ENCODE measurements at regions not wholly inside any gene's neighbourhood (a gene's known extent, or its start where the extent isn't known, plus 50 kb on each side); places are given as distances from the start of the nearest gene placed in this dataset.

GRCh38 chr7:25716421-25716820, 435.6 kb upstream of the NFE2L3 start:
- CTCF ChIA-PET: no interaction called here
- no peaks in the 10 kb centered on the region for H3K4me1 Mint-ChIP-seq (ENCODE audit: low read depth)
- ATAC-seq: no peak

GRCh38 chr7:25718596-25718995, 433.4 kb upstream of the NFE2L3 start:
- ChIA-PET POLR2A (no interaction called here), CTCF (no interaction called here)
- DNase-seq (no peak), ATAC-seq (no peak)
- Mint-ChIP-seq H3K27ac (no peak overlapping the region), H3K9me3 (ENCODE audit: insufficient read depth) (no peaks in the 10 kb centered on the region), H3K36me3 (ENCODE audit: low read depth) (no peaks in the 10 kb centered on the region), H3K4me3 (no peak overlapping the region), H3K4me1 (ENCODE audit: low read depth) (no peaks in the 10 kb centered on the region), H3K27me3 (ENCODE audit: low read depth) (peaks cover 5% of the 10 kb centered on the region)

More at GRCh38 chr7:25716421-25716820, 435.6 kb upstream of the NFE2L3 start:
- DNase-seq: no peak
- peaks cover 5% of the 10 kb centered on the region for H3K27me3 Mint-ChIP-seq (ENCODE audit: low read depth)
- POLR2A ChIA-PET: no interaction called here
- H3K36me3 Mint-ChIP-seq (ENCODE audit: low read depth): no peaks in the 10 kb centered on the region
- H3K9me3 Mint-ChIP-seq (ENCODE audit: insufficient read depth): no peaks in the 10 kb centered on the region
- no peak overlapping the region for H3K4me3 Mint-ChIP-seq
- H3K27ac Mint-ChIP-seq: no peak overlapping the region

GRCh38 chr7:25719190-25719896, 432.7 kb upstream of the NFE2L3 start:
- no peaks in the 10 kb centered on the region for H3K36me3 Mint-ChIP-seq (ENCODE audit: low read depth)
- H3K4me3 Mint-ChIP-seq: no peak overlapping the region
- CTCF ChIA-PET: no interaction called here
- no peaks in the 10 kb centered on the region for H3K4me1 Mint-ChIP-seq (ENCODE audit: low read depth)
- DNase-seq: no peak
- no peak overlapping the region for H3K27ac Mint-ChIP-seq
- POLR2A ChIA-PET: no interaction called here
- no peak for ATAC-seq
- H3K27me3 Mint-ChIP-seq (ENCODE audit: low read depth): peaks cover 5% of the 10 kb centered on the region
- H3K9me3 Mint-ChIP-seq (ENCODE audit: insufficient read depth): no peaks in the 10 kb centered on the region

GRCh38 chr7:25720427-25720826, 431.6 kb upstream of the NFE2L3 start:
- ATAC-seq (no peak), DNase-seq (no peak)
- Mint-ChIP-seq H3K36me3 (ENCODE audit: low read depth) (no peaks in the 10 kb centered on the region), H3K4me1 (ENCODE audit: low read depth) (no peaks in the 10 kb centered on the region), H3K27me3 (ENCODE audit: low read depth) (peaks cover 6% of the 10 kb centered on the region), H3K4me3 (no peak overlapping the region), H3K27ac (no peak overlapping the region), H3K9me3 (ENCODE audit: insufficient read depth) (no peaks in the 10 kb centered on the region)
- ChIA-PET CTCF (no interaction called here), POLR2A (no interaction called here)

- DNase-seq (no peak), ATAC-seq (no peak)
- Mint-ChIP-seq H3K9me3 (ENCODE audit: insufficient read depth) (no peaks in the 10 kb centered on the region), H3K27me3 (ENCODE audit: low read depth) (peaks cover 6% of the 10 kb centered on the region), H3K4me3 (no peak overlapping the region), H3K27ac (no peak overlapping the region), H3K36me3 (ENCODE audit: low read depth) (no peaks in the 10 kb centered on the region), H3K4me1 (ENCODE audit: low read depth) (no peaks in the 10 kb centered on the region)
- ChIA-PET POLR2A (no interaction called here), CTCF (no interaction called here)
Observed at GRCh38 chr7:25722856-25723255, 429.1 kb upstream of the NFE2L3 start.

- Mint-ChIP-seq H3K27me3 (ENCODE audit: low read depth) (peaks cover 8% of the 10 kb centered on the region), H3K4me3 (no peak overlapping the region), H3K27ac (no peak overlapping the region), H3K36me3 (ENCODE audit: low read depth) (no peaks in the 10 kb centered on the region), H3K9me3 (ENCODE audit: insufficient read depth) (no peaks in the 10 kb centered on the region), H3K4me1 (ENCODE audit: low read depth) (no peaks in the 10 kb centered on the region)
- no peak for DNase-seq
- ChIA-PET POLR2A (no interaction called here), CTCF (no interaction called here)
- ATAC-seq: no peak
Observed at GRCh38 chr7:25725451-25725850, 426.5 kb upstream of the NFE2L3 start.

- ATAC-seq (no peak), DNase-seq (no peak)
- CTCF ChIA-PET: interaction anchor here (0.9 kb wide), 1 partner anchor 125 kb away, joined by 4 read pairs; no protein-coding TSS in a partner anchor
- Mint-ChIP-seq H3K27ac (no peak overlapping the region), H3K4me3 (no peak overlapping the region), H3K9me3 (ENCODE audit: insufficient read depth) (no peaks in the 10 kb centered on the region), H3K27me3 (ENCODE audit: low read depth) (peaks cover 7% of the 10 kb centered on the region), H3K4me1 (ENCODE audit: low read depth) (no peaks in the 10 kb centered on the region), H3K36me3 (ENCODE audit: low read depth) (no peaks in the 10 kb centered on the region)
- POLR2A ChIA-PET: no interaction called here
Observed at GRCh38 chr7:25726170-25726780, 425.7 kb upstream of the NFE2L3 start.

GRCh38 chr7:25726781-25727311, 425.2 kb upstream of the NFE2L3 start:
- no peaks in the 10 kb centered on the region for H3K4me1 Mint-ChIP-seq (ENCODE audit: low read depth)
- H3K4me3 Mint-ChIP-seq: no peak overlapping the region
- H3K27ac Mint-ChIP-seq: no peak overlapping the region
- no peaks in the 10 kb centered on the region for H3K9me3 Mint-ChIP-seq (ENCODE audit: insufficient read depth)
- ChIA-PET CTCF (interaction anchor here (0.9 kb wide), 1 partner anchor 125 kb away, joined by 4 read pairs; no protein-coding TSS in a partner anchor), POLR2A (no interaction called here)
- ATAC-seq (no peak), DNase-seq (no peak)
- no peaks in the 10 kb centered on the region for H3K36me3 Mint-ChIP-seq (ENCODE audit: low read depth)
- H3K27me3 Mint-ChIP-seq (ENCODE audit: low read depth): peaks cover 5% of the 10 kb centered on the region

- CTCF ChIA-PET: no interaction called here
Observed at GRCh38 chr7:25727446-25727845, 424.6 kb upstream of the NFE2L3 start.

GRCh38 chr7:25727876-25728275, 424.1 kb upstream of the NFE2L3 start:
- peaks cover 5% of the 10 kb centered on the region for H3K27me3 Mint-ChIP-seq (ENCODE audit: low read depth)
- no peak overlapping the region for H3K27ac Mint-ChIP-seq
- H3K4me1 Mint-ChIP-seq (ENCODE audit: low read depth): no peaks in the 10 kb centered on the region
- no peak for ATAC-seq
- CTCF ChIA-PET: no interaction called here
- DNase-seq: no peak
- no peak overlapping the region for H3K4me3 Mint-ChIP-seq
- no peaks in the 10 kb centered on the region for H3K36me3 Mint-ChIP-seq (ENCODE audit: low read depth)
- POLR2A ChIA-PET: no interaction called here
- no peaks in the 10 kb centered on the region for H3K9me3 Mint-ChIP-seq (ENCODE audit: insufficient read depth)

More at GRCh38 chr7:25727446-25727845, 424.6 kb upstream of the NFE2L3 start:
- DNase-seq (no peak), ATAC-seq (no peak)
- no peaks in the 10 kb centered on the region for H3K4me1 Mint-ChIP-seq (ENCODE audit: low read depth)
- no peaks in the 10 kb centered on the region for H3K36me3 Mint-ChIP-seq (ENCODE audit: low read depth)
- H3K27me3 Mint-ChIP-seq (ENCODE audit: low read depth): peaks cover 5% of the 10 kb centered on the region
- POLR2A ChIA-PET: no interaction called here
- H3K27ac Mint-ChIP-seq: no peak overlapping the region
- no peak overlapping the region for H3K4me3 Mint-ChIP-seq
- H3K9me3 Mint-ChIP-seq (ENCODE audit: insufficient read depth): no peaks in the 10 kb centered on the region

GRCh38 chr7:25731068-25731845, 420.7 kb upstream of the NFE2L3 start:
- H3K9me3 Mint-ChIP-seq (ENCODE audit: insufficient read depth): no peaks in the 10 kb centered on the region
- no peak overlapping the region for H3K4me3 Mint-ChIP-seq
- DNase-seq (no peak), ATAC-seq (no peak)
- no peaks in the 10 kb centered on the region for H3K36me3 Mint-ChIP-seq (ENCODE audit: low read depth)
- H3K27ac Mint-ChIP-seq: no peak overlapping the region
- H3K4me1 Mint-ChIP-seq (ENCODE audit: low read depth): no peaks in the 10 kb centered on the region
- CTCF ChIA-PET: interaction anchor here (0.6 kb wide), 1 partner anchor 120 kb away, joined by 3 read pairs; no protein-coding TSS in a partner anchor
- POLR2A ChIA-PET: no interaction called here
- H3K27me3 Mint-ChIP-seq (ENCODE audit: low read depth): peaks cover 6% of the 10 kb centered on the region

- no peak overlapping the region for H3K27ac Mint-ChIP-seq
- no peak overlapping the region for H3K4me3 Mint-ChIP-seq
- DNase-seq (no peak), ATAC-seq (no peak)
- ChIA-PET POLR2A (no interaction called here), CTCF (interaction anchor here (0.6 kb wide), 1 partner anchor 120 kb away, joined by 3 read pairs; no protein-coding TSS in a partner anchor)
- no peaks in the 10 kb centered on the region for H3K9me3 Mint-ChIP-seq (ENCODE audit: insufficient read depth)
- no peaks in the 10 kb centered on the region for H3K36me3 Mint-ChIP-seq (ENCODE audit: low read depth)
- H3K27me3 Mint-ChIP-seq (ENCODE audit: low read depth): peaks cover 9% of the 10 kb centered on the region
- no peaks in the 10 kb centered on the region for H3K4me1 Mint-ChIP-seq (ENCODE audit: low read depth)
Observed at GRCh38 chr7:25731846-25732245, 420.2 kb upstream of the NFE2L3 start.
